ENCODE measurements at regions not wholly inside any gene's neighbourhood (a gene's known extent, or its start where the extent isn't known, plus 50 kb on each side); places are given as distances from the start of the nearest gene placed in this dataset.

- Histone ChIP-seq H3K4me1 (ENCODE audit: control insufficient read depth in 1 of 2, insufficient read depth in 2 of 2, low read length in 2 of 2) (peaks cover 10 to 15% of the 10 kb centered on the region in 2 experiments), H3K27ac (ENCODE audit: low read depth, low read length) (no peak overlapping the region), H3K9ac (ENCODE audit: low read length) (no peak overlapping the region), H3K4me2 (ENCODE audit: low read length) (no peak overlapping the region), H3K4me3 (replicated peaks in 1 of 2; ENCODE audit: low read depth in 1 of 2, low read length in 2 of 2) (no peak overlapping the region), H3K36me3 (ENCODE audit: control insufficient read depth in 1 of 2, insufficient read depth in 2 of 2, low read length in 2 of 2) (no peaks in the 10 kb centered on the region), H3K79me2 (ENCODE audit: insufficient read depth, low read length) (no peaks in the 10 kb centered on the region), H3K9me3 (ENCODE audit: control insufficient read depth in 1 of 2, insufficient read depth in 1 of 2, low read depth in 1 of 2, low read length in 2 of 2) (no peaks in the 10 kb centered on the region), H3K9me2 (ENCODE audit: insufficient read depth) (no peaks in the 10 kb centered on the region), H4K20me1 (ENCODE audit: insufficient read depth) (no peaks in the 10 kb centered on the region), H2AFZ (ENCODE audit: low read depth, low read length, poor library complexity, severe bottlenecking) (no peak overlapping the region), H3K27me3 (ENCODE audit: insufficient read depth, low read length) (peaks cover under 1% of the 10 kb centered on the region; the same call in 1 of the 2 replicates)
- CTCF ChIA-PET: no interaction called here
- TF ChIP-seq TCF7L2 (IDR thresholded peaks at IDR 0.05; ENCODE audit: borderline replicate concordance, extremely low read depth, insufficient read depth, insufficient read length) (no peak), SIN3A (IDR thresholded peaks at IDR 0.05; ENCODE audit: low read depth) (no peak), POLR2A (IDR thresholded peaks at IDR 0.05; ENCODE audit: borderline replicate concordance, extremely low read depth, insufficient read depth, insufficient read length) (no peak), EZH2 (IDR thresholded peaks at IDR 0.05) (no peak), EGR1 (IDR thresholded peaks at IDR 0.05; ENCODE audit: low read depth) (no peak), EZH2phosphoT487 (IDR thresholded peaks at IDR 0.05; ENCODE audit: borderline replicate concordance) (no peak), ELF1 (IDR thresholded peaks at IDR 0.05; ENCODE audit: borderline replicate concordance, low read depth) (no peak), ZFX (IDR thresholded peaks at IDR 0.05) (no peak), SRF (IDR thresholded peaks at IDR 0.05; ENCODE audit: low read depth) (no peak), CBX3 (IDR thresholded peaks at IDR 0.05; ENCODE audit: low read depth) (no peak), REST (IDR thresholded peaks at IDR 0.05; ENCODE audit: low read depth) (no peak), FOSL1 (IDR thresholded peaks at IDR 0.05; ENCODE audit: low read depth) (no peak), ZNF274 (IDR thresholded peaks at IDR 0.05; ENCODE audit: low read depth, low read length) (no peak)
- intact Hi-C loops (cut with micrococcal nuclease): no loop called here
- DNase-seq (ENCODE audit: low read depth, low spot score): no peak
- POLR2A ChIA-PET: no interaction called here
- no TSS peak for BruUV-seq (replicated peaks)
- RAD21 ChIA-PET (ENCODE audit: low non-redundant PET in 1 of 2, low total read pairs in 2 of 2, uncharacterized antibody in 2 of 2, unreplicated experiment in 2 of 2): no interaction called here
- no peak for ATAC-seq
Measured at GRCh38 chr7:33720139-33720538, 185.2 kb upstream of the BMPER start.

All from HCT116 (cell line).